Small intestine (tissue), 7 donors: ENCODE measurements at regions not wholly inside any gene's neighbourhood (a gene's known extent, or its start where the extent isn't known, plus 50 kb on each side); places are given as distances from the start of the nearest gene placed in this dataset.

Experiments
- DNase-seq, 2 donors: peaks; one replicate each; pipeline versions ENCODE4 v3.0.0 to v3.0.0-alpha.2; 2013
- FAIRE-seq: peaks from 2 replicates; lab custom pipeline; 2012; peaks lifted over from hg19 to GRCh38; lab: Jason Lieb, UNC
- H3K27ac ChIP-seq, 3 donors: one replicate each; pipeline ENCODE4 v1.5.1; 2013; ENCODE audit warnings: low read length in 2 of 3, mild to moderate bottlenecking in 2 of 3, control low read depth in 1 of 3, inconsistent platforms in 1 of 3, low read depth in 1 of 3, moderate library complexity in 1 of 3
- H3K27me3 ChIP-seq, 3 donors: one replicate each; pipeline ENCODE4 v1.6.1; 2013; ENCODE audit warnings: low read length in 3 of 3, inconsistent platforms in 1 of 3; ENCODE audit not compliant: control insufficient read depth in 3 of 3, insufficient read depth in 3 of 3
- H3K36me3 ChIP-seq, 3 donors: one replicate each; pipeline ENCODE4 v1.6.1; 2013; ENCODE audit warnings: low read length in 3 of 3, inconsistent platforms in 1 of 3, low read depth in 1 of 3, mild to moderate bottlenecking in 1 of 3, moderate library complexity in 1 of 3; ENCODE audit not compliant: control insufficient read depth in 3 of 3, insufficient read depth in 2 of 3
- H3K4me1 ChIP-seq, 3 donors: one replicate each; pipeline ENCODE4 v1.6.1; 2013; ENCODE audit warnings: low read length in 2 of 3, inconsistent platforms in 1 of 3, low read depth in 1 of 3, mild to moderate bottlenecking in 1 of 3, moderate library complexity in 1 of 3; ENCODE audit not compliant: control insufficient read depth in 3 of 3, insufficient read depth in 2 of 3
- H3K4me3 ChIP-seq, 3 donors: one replicate each; pipeline ENCODE4 v1.5.1; 2013; ENCODE audit warnings: low read length in 3 of 3, control low read depth in 1 of 3, inconsistent platforms in 1 of 3, low read depth in 1 of 3, mild to moderate bottlenecking in 1 of 3, moderate library complexity in 1 of 3
- H3K9me3 ChIP-seq, 2 donors: one replicate each; pipeline ENCODE4 v1.6.1; 2013; ENCODE audit warnings: low read depth in 1 of 2, low read length in 1 of 2; ENCODE audit not compliant: control insufficient read depth in 2 of 2, insufficient read depth in 1 of 2
- WGBS, 3 donors: extraction: QIAGEN DNeasy Blood & Tissue Kit; methylation state at CpG; one replicate each; pipeline ENCODE4 v1.1.7; 2013; 5-methylcytosine and 5-hydroxymethylcytosine counted together
- donor health status: healthy with polysubstance abuse.
- donor health status: control.
- donor health status: control.
- donor health status: Bipolar disorder and iron deficiency.
- donor health status: healthy.

GRCh38 chr15:93899817-93900216, 331.5 kb upstream of the MCTP2 start:
- WGBS, 3 donors: 90 to 94% (median 92%) methylated on average over 17 of the region's 17 CpGs
- no peaks in the 10 kb centered on the region for H3K27me3 ChIP-seq
- no peak for FAIRE-seq
- H3K36me3 ChIP-seq: no peaks in the 10 kb centered on the region
- no peaks in the 10 kb centered on the region for H3K4me1 ChIP-seq
- no peaks in the 10 kb centered on the region for H3K9me3 ChIP-seq
- H3K4me3 ChIP-seq: no peak overlapping the region
- no peak for DNase-seq
- no peak overlapping the region for H3K27ac ChIP-seq

GRCh38 chr15:93897377-93897776, 334.0 kb upstream of the MCTP2 start:
- Histone ChIP-seq H3K36me3 (no peaks in the 10 kb centered on the region), H3K27me3 (no peaks in the 10 kb centered on the region), H3K27ac (no peak overlapping the region), H3K9me3 (no peaks in the 10 kb centered on the region), H3K4me3 (no peak overlapping the region), H3K4me1 (no peaks in the 10 kb centered on the region)
- WGBS, 3 donors: 26 to 58% (median 43%) methylated on average over 1 of the region's 1 CpG
- DNase-seq (no peak), FAIRE-seq (no peak)

DNA sequence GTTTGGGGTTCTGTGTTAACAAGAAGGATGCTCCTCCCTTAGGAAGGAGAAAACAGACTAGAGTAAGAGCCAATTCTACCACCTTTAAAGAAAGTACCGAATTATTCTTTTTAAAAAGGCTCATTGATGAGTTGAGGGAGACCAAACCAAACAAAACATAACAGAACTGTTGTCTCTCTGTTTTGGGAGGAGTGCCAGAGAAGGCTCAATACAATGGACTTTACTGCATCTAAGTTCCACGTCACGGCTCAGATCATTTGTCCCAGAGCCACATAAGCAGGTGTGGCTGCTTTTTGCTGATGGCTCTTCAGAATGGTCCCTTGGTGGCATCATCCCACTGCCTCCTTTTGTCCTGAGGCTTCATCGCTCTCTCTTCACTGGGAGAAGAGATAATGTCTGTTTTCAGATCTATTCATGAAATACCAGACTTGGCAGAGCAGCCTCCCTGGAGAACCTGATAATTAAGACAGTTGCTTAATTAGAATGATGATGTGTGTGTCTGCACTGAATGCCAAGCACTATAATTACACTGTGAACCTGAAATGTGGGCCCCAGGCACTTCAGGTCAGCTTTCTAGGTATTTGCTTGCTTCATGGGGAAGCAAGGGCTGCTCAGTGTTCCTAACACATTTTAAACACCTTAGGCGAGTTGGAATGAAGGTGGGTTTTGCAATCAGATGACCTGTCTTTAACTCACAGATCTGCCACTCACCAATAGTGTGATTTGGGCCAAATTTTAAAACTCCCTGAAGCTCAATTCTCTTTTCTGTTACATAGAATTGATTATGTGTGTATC, 335.2 kb upstream of the MCTP2 start:
- Histone ChIP-seq H3K36me3 (no peaks in the 10 kb centered on the region), H3K4me3 (no peak overlapping the region), H3K27me3 (no peaks in the 10 kb centered on the region), H3K27ac (no peak overlapping the region), H3K9me3 (no peaks in the 10 kb centered on the region), H3K4me1 (no peaks in the 10 kb centered on the region)
- no peak for DNase-seq
- FAIRE-seq: no peak
- 58 to 77% (median 67%) methylated on average over 5 of the region's 5 CpGs for WGBS, 3 donors

GRCh38 chr15:93894438-93895036, 336.8 kb upstream of the MCTP2 start:
- WGBS, 3 donors: 44 to 62% (median 59%) methylated on average over 3 of the region's 3 CpGs
- Histone ChIP-seq H3K27ac (no peak overlapping the region), H3K4me1 (no peaks in the 10 kb centered on the region), H3K36me3 (no peaks in the 10 kb centered on the region), H3K4me3 (no peak overlapping the region), H3K27me3 (no peaks in the 10 kb centered on the region), H3K9me3 (no peaks in the 10 kb centered on the region)
- DNase-seq (no peak), FAIRE-seq (no peak)

GRCh38 chr15:93887151-93887550, 344.2 kb upstream of the MCTP2 start:
- no peak overlapping the region for H3K4me3 ChIP-seq
- FAIRE-seq (no peak), DNase-seq (no peak)
- H3K4me1 ChIP-seq: no peaks in the 10 kb centered on the region
- no peaks in the 10 kb centered on the region for H3K36me3 ChIP-seq
- no peaks in the 10 kb centered on the region for H3K27me3 ChIP-seq
- H3K27ac ChIP-seq: no peak overlapping the region
- H3K9me3 ChIP-seq: no peaks in the 10 kb centered on the region
- WGBS, 3 donors: 87 to 100% (median 89%) methylated on average over 1 of the region's 1 CpG

DNA sequence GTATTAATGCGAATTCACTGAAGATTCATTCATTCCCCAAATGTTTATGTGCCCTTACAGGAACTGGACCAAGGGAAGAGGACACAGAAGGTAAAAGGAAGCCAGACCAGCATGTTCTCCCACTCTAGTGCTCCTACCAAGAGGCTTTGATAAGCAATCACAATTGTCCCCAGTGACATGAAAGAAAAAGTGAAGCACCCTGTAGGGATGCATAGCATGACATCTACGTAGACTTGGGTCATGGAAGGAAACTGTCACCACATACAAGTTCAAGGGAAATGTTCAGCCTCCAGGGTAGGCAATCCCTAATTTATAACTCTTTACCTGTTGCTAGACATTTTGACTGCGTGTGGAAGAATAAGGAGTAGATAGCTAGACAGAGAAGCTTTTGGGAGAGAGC, 348.6 kb upstream of the MCTP2 start:
- FAIRE-seq: no peak

DNA sequence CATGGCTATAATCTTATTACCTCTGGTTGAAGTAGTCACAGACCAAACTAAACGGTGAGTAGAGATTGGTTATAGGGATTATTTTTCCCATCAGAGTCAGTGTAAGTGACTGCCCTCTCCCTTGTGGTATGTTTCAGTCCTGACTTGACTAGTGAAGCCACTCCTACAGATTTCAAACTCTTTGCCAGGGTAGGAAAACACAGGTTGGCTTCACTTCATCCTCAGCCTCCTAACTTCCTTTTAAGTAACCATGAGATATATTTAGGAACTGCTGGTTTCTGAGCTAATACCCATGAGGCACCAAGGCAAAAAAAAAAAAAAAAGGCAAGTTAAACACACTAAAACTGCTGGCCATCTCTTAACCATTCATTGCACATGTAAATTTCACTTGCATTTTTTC, 349.2 kb upstream of the MCTP2 start:
- no peak overlapping the region for H3K27ac ChIP-seq
- H3K27me3 ChIP-seq: no peaks in the 10 kb centered on the region
- DNase-seq (no peak), FAIRE-seq (no peak)
- 57 to 83% (median 62%) methylated on average over 1 of the region's 1 CpG for WGBS, 3 donors
- H3K4me3 ChIP-seq: no peak overlapping the region
- H3K4me1 ChIP-seq: no peaks in the 10 kb centered on the region
- H3K9me3 ChIP-seq: no peaks in the 10 kb centered on the region
- H3K36me3 ChIP-seq: no peaks in the 10 kb centered on the region

More for the DNA sequence above, 348.6 kb upstream of the MCTP2 start:
- H3K27me3 ChIP-seq: no peaks in the 10 kb centered on the region
- H3K4me3 ChIP-seq: no peak overlapping the region
- H3K9me3 ChIP-seq: no peaks in the 10 kb centered on the region
- no peak overlapping the region for H3K27ac ChIP-seq
- no peak for DNase-seq
- H3K4me1 ChIP-seq: no peaks in the 10 kb centered on the region
- H3K36me3 ChIP-seq: no peaks in the 10 kb centered on the region
- WGBS, 3 donors: 72 to 84% (median 81%) methylated on average over 3 of the region's 3 CpGs

DNA sequence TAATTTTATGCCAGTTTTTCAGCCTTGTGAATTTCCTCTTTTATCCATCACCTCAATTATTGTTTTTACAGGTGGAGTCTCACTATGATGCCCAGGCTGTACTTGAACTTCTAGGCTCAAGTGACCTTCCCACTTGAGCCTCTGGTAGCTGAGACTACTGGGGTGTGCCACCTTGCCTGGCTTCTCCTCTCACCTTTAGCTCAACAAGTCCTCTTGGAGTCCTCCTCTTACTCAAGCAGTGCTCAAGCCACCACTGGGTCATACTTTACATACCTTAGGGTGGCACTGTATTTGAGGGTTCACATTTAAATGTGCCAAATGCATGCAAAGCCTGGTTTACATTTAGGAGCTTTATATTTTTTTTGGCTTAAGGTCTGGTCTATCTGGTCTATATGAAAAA, 350.1 kb upstream of the MCTP2 start:
- H3K4me1 ChIP-seq: no peaks in the 10 kb centered on the region
- no peaks in the 10 kb centered on the region for H3K9me3 ChIP-seq
- no peaks in the 10 kb centered on the region for H3K36me3 ChIP-seq
- no peak overlapping the region for H3K27ac ChIP-seq
- no peak overlapping the region for H3K4me3 ChIP-seq
- no peaks in the 10 kb centered on the region for H3K27me3 ChIP-seq
- DNase-seq: no peak
- no peak for FAIRE-seq
